HepG2 (cell line): ENCODE measurements at regions not wholly inside any gene's neighbourhood (a gene's known extent, or its start where the extent isn't known, plus 50 kb on each side); places are given as distances from the start of the nearest gene placed in this dataset.

Experiments
- ATAC-seq: fragments of 200-7000 bp; cut with Tn5 transposase; 3 replicates; pipeline ENCODE4 v1.9.1; 2020; ENCODE audit warnings: mild to moderate bottlenecking, moderate library complexity
- BruUV-seq: library from RNA; stranded (reverse); fragments of 400-500 nt; replicated peaks from 2 replicates; lab custom pipeline; 2021; lab: Mats Ljungman, UMichigan
- CTCF ChIA-PET: fragments of 300-600 bp; formaldehyde crosslinking; extraction: SDS; loops from one replicate; lab custom pipeline; 2021; ENCODE audit warnings: low total read pairs, inconsistent platforms, low intra/inter-chr PET ratio; lab: Yijun Ruan, JAX
- POLR2A ChIA-PET: fragments of 350-600 bp; sonication (Branson Sonifier 250); formaldehyde crosslinking; loops from one replicate; lab custom pipeline; 2020; ENCODE audit warnings: antibody characterized with exemption, inconsistent platforms; lab: Yijun Ruan, JAX
- DNase-seq: peaks from one replicate; pipeline ENCODE4 v3.0.0-alpha.2; 2015; ENCODE audit warnings: low spot score
- FAIRE-seq: peaks from 3 replicates; lab custom pipeline; 2011; peaks lifted over from hg19 to GRCh38; lab: Jason Lieb, UNC
- H2AFZ ChIP-seq: one replicate; pipeline ENCODE4 v1.6.1; 2011; ENCODE audit warnings: low read length, inconsistent platforms
- H3K27ac ChIP-seq: fragments of 300-600 bp; 3 replicates; pipeline ENCODE4 v1.8.0; 2011; ENCODE audit warnings: mixed run types, mild to moderate bottlenecking, mixed read lengths, low read length, inconsistent platforms; ENCODE audit not compliant: insufficient read depth; ENCODE audit errors: extremely low read length
- H3K27me3 ChIP-seq, 2 experiments: fragments of 200-600 bp in 1 of 2; 2 replicates in 1 of 2; 3 replicates in 1 of 2; pipeline versions ENCODE4 v1.6.0 to v1.8.0; 2011; ENCODE audit warnings: low read length in 2 of 2, mild to moderate bottlenecking in 2 of 2, moderate library complexity in 2 of 2, inconsistent platforms in 1 of 2; ENCODE audit not compliant: insufficient read depth in 2 of 2, control insufficient read depth in 1 of 2
- H3K36me3 ChIP-seq, 2 experiments: fragments of 200-600 bp in 1 of 2; replicated peaks in 1 of 2; 2 replicates in 1 of 2; 3 replicates in 1 of 2; pipeline versions ENCODE4 v1.5.1 to v1.8.0; 2011; ENCODE audit warnings: low read length in 2 of 2, inconsistent platforms in 1 of 2; ENCODE audit not compliant: insufficient read depth in 2 of 2, control insufficient read depth in 1 of 2
- H3K4me1 ChIP-seq: 2 replicates; pipeline ENCODE4 v1.5.1; 2012; ENCODE audit warnings: low read length, inconsistent platforms; ENCODE audit not compliant: insufficient read depth
- H3K4me2 ChIP-seq: 2 replicates; pipeline ENCODE4 v1.6.0; 2011; ENCODE audit warnings: low read depth, low read length, inconsistent platforms
- H3K4me3 ChIP-seq, 3 experiments: fragments of 200-600 bp in 1 of 3; sonication (generic), shearing (Covaris generic) in 1 of 3; replicated peaks in 1 of 3; 2 replicates each; pipeline ENCODE4 v1.5.1; 2011 to 2016; ENCODE audit warnings: low read length in 3 of 3, inconsistent platforms in 2 of 3, low read depth in 2 of 3, mild to moderate bottlenecking in 2 of 3, control low read depth in 1 of 3, mixed read lengths in 1 of 3; ENCODE audit not compliant: insufficient read depth in 1 of 3
- H3K79me2 ChIP-seq: one replicate; pipeline ENCODE4 v1.6.1; 2011; ENCODE audit warnings: low read length, inconsistent platforms; ENCODE audit not compliant: insufficient read depth
- H3K9ac ChIP-seq: 2 replicates; pipeline ENCODE4 v1.6.0; 2011; ENCODE audit warnings: mild to moderate bottlenecking, low read depth, low read length, inconsistent platforms; ENCODE audit not compliant: insufficient read depth
- H3K9me3 ChIP-seq: 2 replicates; pipeline ENCODE4 v1.5.1; 2012; ENCODE audit warnings: mild to moderate bottlenecking, low read length
- H4K20me1 ChIP-seq: 2 replicates; pipeline ENCODE4 v1.6.0; 2011; ENCODE audit warnings: inconsistent platforms, mild to moderate bottlenecking, low read length, moderate library complexity; ENCODE audit not compliant: insufficient read depth
- CREM ChIP-seq, 2 experiments: sonication (generic) in 1 of 2; formaldehyde crosslinking in 1 of 2; IDR thresholded peaks; 2 replicates each; pipeline versions ENCODE4 v1.4.0 to v1.6.1; 2016 to 2020; ENCODE audit warnings: antibody characterized with exemption in 1 of 2, mild to moderate bottlenecking in 1 of 2, missing genetic modification reagents in 1 of 2
- FOSL2 ChIP-seq: sonication (generic); formaldehyde crosslinking; IDR thresholded peaks from 2 replicates; pipeline ENCODE4 v1.4.0; 2020; ENCODE audit warnings: missing genetic modification reagents
- HOXA3 ChIP-seq: sonication (generic); formaldehyde crosslinking; IDR thresholded peaks from 2 replicates; pipeline ENCODE4 v1.5.0; 2020; ENCODE audit warnings: missing genetic modification reagents
- MBNL3 ChIP-seq: fragments of 250-450 bp; sonication (Bioruptor Pico); conservative IDR thresholded peaks from 2 replicates; pipeline ENCODE4 v1.8.0; 2022; ENCODE audit warnings: mild to moderate bottlenecking, inconsistent platforms
- MYC ChIP-seq: sonication (generic); formaldehyde crosslinking; IDR thresholded peaks from 2 replicates; pipeline ENCODE4 v1.9.0; 2021; ENCODE audit warnings: missing genetic modification reagents, borderline replicate concordance
- NFRKB ChIP-seq: fragments of 450-650 bp; IDR thresholded peaks from 2 replicates; pipeline ENCODE4 v1.6.1; 2017
- RBFOX2 ChIP-seq: fragments of 200-400 bp; formaldehyde crosslinking; IDR thresholded peaks from 2 replicates; pipeline ENCODE4 v1.6.1; 2017; ENCODE audit warnings: low read depth, mild to moderate bottlenecking, low read length
- SOX5 ChIP-seq: IDR thresholded peaks from 2 replicates; pipeline ENCODE4 v1.6.1; 2016; ENCODE audit warnings: borderline replicate concordance
- TAF1 ChIP-seq: sonication (generic); formaldehyde crosslinking; IDR thresholded peaks from 2 replicates; pipeline ENCODE4 v1.4.0; 2020; ENCODE audit warnings: missing genetic modification reagents
- TBL1XR1 ChIP-seq: fragments of 150-350 bp; IDR thresholded peaks from 2 replicates; pipeline ENCODE4 v1.6.1; 2014; ENCODE audit warnings: borderline replicate concordance, low read length; ENCODE audit not compliant: partially characterized antibody
- ZKSCAN5 ChIP-seq: sonication (generic); formaldehyde crosslinking; IDR thresholded peaks from 2 replicates; pipeline ENCODE4 v1.5.1; 2020; ENCODE audit warnings: mild to moderate bottlenecking, missing genetic modification reagents
- ZMYM2 ChIP-seq: sonication (generic); formaldehyde crosslinking; IDR thresholded peaks from 2 replicates; pipeline ENCODE4 v1.8.0; 2022; ENCODE audit warnings: mild to moderate bottlenecking, missing genetic modification reagents
- ZNF205 ChIP-seq: IDR thresholded peaks from 2 replicates; pipeline ENCODE4 v1.6.1; 2018; ENCODE audit warnings: missing biosample characterization, missing genetic modification reagents
- ZNF24 ChIP-seq: fragments of 450-650 bp; IDR thresholded peaks from 2 replicates; pipeline ENCODE4 v1.6.1; 2017; ENCODE audit warnings: antibody characterized with exemption, mild to moderate bottlenecking
- ZNF274 ChIP-seq: sonication (generic); formaldehyde crosslinking; IDR thresholded peaks from 2 replicates; pipeline ENCODE4 v1.5.1; 2020; ENCODE audit warnings: mild to moderate bottlenecking, missing genetic modification reagents
- ZNF446 ChIP-seq: sonication (generic); formaldehyde crosslinking; IDR thresholded peaks from 2 replicates; pipeline ENCODE4 v1.5.0; 2020; ENCODE audit warnings: mild to moderate bottlenecking, missing genetic modification reagents
- ZNF558 ChIP-seq: sonication (generic); formaldehyde crosslinking; IDR thresholded peaks from 2 replicates; pipeline ENCODE4 v1.9.0; 2022; ENCODE audit warnings: mild to moderate bottlenecking, missing genetic modification reagents, borderline replicate concordance
- ZNF772 ChIP-seq: sonication (generic); formaldehyde crosslinking; IDR thresholded peaks from 2 replicates; pipeline ENCODE4 v1.5.0; 2020; ENCODE audit warnings: mild to moderate bottlenecking, missing genetic modification reagents
- WGBS: methylation state at CpG from one replicate; pipeline ENCODE4 v1.1.6; 2017; ENCODE audit warnings: low lambda C conversion rate; 5-methylcytosine and 5-hydroxymethylcytosine counted together
- in situ Hi-C: cut with HindIII; loops from 2 replicates; pipeline ENCODE4 v1.10.0; 2017; ENCODE audit warnings: low pct_unique_long_range_greater_than_20kb; ENCODE audit not compliant: extremely low pct_ligation_motif_present
- intact Hi-C: fragments of 100-400 bp; cut with micrococcal nuclease; formaldehyde crosslinking; loops from one replicate; pipeline ENCODE4 v1.10.0; 2022; ENCODE audit not compliant: unreplicated experiment
- TF ChIP-seq, protein P1 (sequence below), 2 experiments: sonication (generic) in 1 of 2; formaldehyde crosslinking in 1 of 2; IDR thresholded peaks; 2 replicates each; pipeline versions ENCODE4 v1.4.0 to v1.6.1; 2016 to 2020; ENCODE audit warnings: borderline replicate concordance in 1 of 2, low read depth in 1 of 2, mild to moderate bottlenecking in 1 of 2, missing genetic modification reagents in 1 of 2

DNA sequence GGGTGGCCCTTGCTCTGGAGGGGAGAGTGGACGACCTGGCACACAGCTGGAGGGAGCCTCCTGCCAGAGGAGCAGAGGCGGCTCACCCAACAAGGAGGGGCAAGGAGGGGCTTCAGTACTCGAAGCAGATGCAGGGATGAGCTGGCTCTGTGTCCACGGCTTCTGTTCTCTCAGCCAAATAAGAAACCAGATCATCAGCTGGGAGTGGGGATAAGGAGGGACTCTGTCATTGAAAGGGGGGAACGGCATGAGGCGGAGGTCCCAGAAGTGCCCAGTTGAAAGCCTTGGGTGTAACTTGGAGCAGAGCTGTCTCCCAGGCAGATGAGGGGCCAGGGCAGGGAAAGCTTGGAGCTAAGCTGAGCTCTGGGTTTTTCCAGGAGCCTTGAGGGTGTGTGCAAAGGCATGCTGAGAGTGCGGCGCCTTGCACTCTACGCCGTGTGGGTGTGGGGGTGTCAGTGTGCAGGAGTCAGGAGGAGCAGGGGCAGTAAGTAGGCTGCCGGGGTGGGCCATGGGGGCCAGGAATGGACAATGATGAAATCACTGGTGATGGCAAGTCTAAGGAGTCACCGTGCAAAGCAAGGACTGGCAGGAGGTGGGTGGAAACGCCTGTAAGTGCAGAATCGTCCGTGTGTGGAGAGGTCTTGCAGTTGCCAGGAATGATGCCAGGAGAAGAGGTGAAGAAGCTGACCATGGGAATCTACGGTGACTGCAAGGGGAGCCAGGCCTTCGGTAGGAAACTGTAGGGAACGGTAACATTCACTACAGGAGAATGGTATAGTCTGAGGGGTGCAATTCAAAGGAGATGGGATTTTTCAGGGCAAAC lies 85.4 kb upstream of the FOXQ1 start:
- POLR2A ChIA-PET: interaction anchor here (0.7 to 10.5 kb wide), 8 partner anchors 11 to 314 kb away, joined by 3 to 431 read pairs (median 18); partner anchors contain the start of gene FOXQ1
- Histone ChIP-seq H3K4me2 (peak overlapping the region; percentile 94), H3K4me1 (peaks cover 82% of the 10 kb centered on the region), H3K36me3 (peaks cover 2 to 4% of the 10 kb centered on the region in 2 experiments; a peak in 2 of 5 replicates), H3K9ac (peak overlapping the region; percentile 83), H3K4me3 (peak overlapping the region; percentile 54 to 68 (median 59)), H3K9me3 (no peaks in the 10 kb centered on the region), H2AFZ (no peak overlapping the region), H3K27ac (peak overlapping the region; percentile 96), H3K79me2 (peaks cover 44% of the 10 kb centered on the region), H3K27me3 (no peaks in the 10 kb centered on the region; a peak in 1 of 5 replicates), H4K20me1 (no peaks in the 10 kb centered on the region)
- FAIRE-seq (no peak), DNase-seq (no peak), ATAC-seq (no peak)
- no TSS peak for BruUV-seq
- WGBS: 93% methylated on average over 18 of the region's 18 CpGs
- CTCF ChIA-PET: no interaction called here
- intact Hi-C loops (no loop called here), in situ Hi-C loops (loop anchor here (5.0 kb wide), 1 partner anchor 36 kb away; no protein-coding TSS in a partner anchor)
- no peak for TF ChIP-seq FOSL2
- TF ChIP-seq ZNF205 (CRISPR knock-in tag): no peak
- TF ChIP-seq MBNL3 (CRISPR knock-in tag): no peak
- TF ChIP-seq SOX5 (CRISPR knock-in tag): no peak
- no peak for TF ChIP-seq RBFOX2
- TF ChIP-seq ZNF558: no peak
- no peak for TF ChIP-seq NFRKB
- no peak; the same call in 1 of the 2 replicates for TF ChIP-seq ZMYM2 (CRISPR knock-in tag)
- TF ChIP-seq, protein P1, sequence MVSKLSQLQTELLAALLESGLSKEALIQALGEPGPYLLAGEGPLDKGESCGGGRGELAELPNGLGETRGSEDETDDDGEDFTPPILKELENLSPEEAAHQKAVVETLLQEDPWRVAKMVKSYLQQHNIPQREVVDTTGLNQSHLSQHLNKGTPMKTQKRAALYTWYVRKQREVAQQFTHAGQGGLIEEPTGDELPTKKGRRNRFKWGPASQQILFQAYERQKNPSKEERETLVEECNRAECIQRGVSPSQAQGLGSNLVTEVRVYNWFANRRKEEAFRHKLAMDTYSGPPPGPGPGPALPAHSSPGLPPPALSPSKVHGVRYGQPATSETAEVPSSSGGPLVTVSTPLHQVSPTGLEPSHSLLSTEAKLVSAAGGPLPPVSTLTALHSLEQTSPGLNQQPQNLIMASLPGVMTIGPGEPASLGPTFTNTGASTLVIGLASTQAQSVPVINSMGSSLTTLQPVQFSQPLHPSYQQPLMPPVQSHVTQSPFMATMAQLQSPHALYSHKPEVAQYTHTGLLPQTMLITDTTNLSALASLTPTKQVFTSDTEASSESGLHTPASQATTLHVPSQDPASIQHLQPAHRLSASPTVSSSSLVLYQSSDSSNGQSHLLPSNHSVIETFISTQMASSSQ (IDR thresholded peaks at IDR 0.05; ENCODE audit: low read depth): no peak
- TF ChIP-seq, protein P1 (CRISPR knock-in tag; IDR thresholded peaks at IDR 0.05; ENCODE audit: borderline replicate concordance): 0 out of 2 replicates have a peak, but pooled peaks have one; percentile 14
- no peak for TF ChIP-seq HOXA3 (CRISPR knock-in tag)
- TF ChIP-seq MYC (CRISPR knock-in tag): no peak
- TF ChIP-seq ZNF24: no peak
- 0 out of 2 replicates have a peak, but pooled peaks have one; percentile 34 for TF ChIP-seq ZNF772
- TF ChIP-seq ZKSCAN5 (CRISPR knock-in tag): no peak
- 0 out of 2 replicates have a peak, but pooled peaks have one; percentile 35 for TF ChIP-seq ZNF274 (CRISPR knock-in tag)
- no peak for TF ChIP-seq CREM (IDR thresholded peaks at IDR 0.05)
- TF ChIP-seq CREM (CRISPR knock-in tag; IDR thresholded peaks at IDR 0.05): no peak
- TF ChIP-seq ZNF446: 0 out of 2 replicates have a peak, but pooled peaks have one; percentile 33
- no peak for TF ChIP-seq TAF1 (CRISPR knock-in tag)
- no peak for TF ChIP-seq TBL1XR1
